ENCODE measurements at regions not wholly inside any gene's neighbourhood (a gene's known extent, or its start where the extent isn't known, plus 50 kb on each side); places are given as distances from the start of the nearest gene placed in this dataset.
"Not testable (repeated sequence)": the region's sequence is repeated elsewhere in the genome, so short reads cannot be mapped to it uniquely, and the experiment has no call there.

DNA sequence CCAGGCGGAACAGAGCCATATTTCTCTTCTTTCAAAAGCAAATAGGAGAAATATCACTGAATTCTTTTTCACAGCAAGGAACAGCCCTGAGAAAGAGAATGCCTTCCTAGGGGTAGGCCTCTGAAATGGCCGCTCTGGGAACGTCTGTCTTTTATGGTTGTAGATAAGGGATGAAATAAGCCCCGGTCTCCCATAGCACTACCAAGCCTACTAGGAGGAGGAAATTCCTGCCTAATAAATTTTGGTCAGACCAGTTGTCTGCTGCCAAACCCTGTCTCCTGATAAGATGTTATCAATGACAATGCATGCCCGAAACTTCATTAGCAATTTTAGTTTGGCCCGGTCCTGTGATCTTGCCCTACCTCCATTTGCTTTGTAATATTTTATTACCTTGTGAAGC lies 448.9 kb downstream of the ARL4A start:
- not testable (repeated sequence) for H3K36me3 ChIP-seq (ENCODE audit: control insufficient read depth, insufficient read depth, low read length); H3K4ac ChIP-seq (ENCODE audit: low read depth, low read length); H3K4me2 ChIP-seq (ENCODE audit: low read length); H3K23ac ChIP-seq (ENCODE audit: low read length); H2BK15ac ChIP-seq (replicated peaks; ENCODE audit: low read depth); H3K56ac ChIP-seq (ENCODE audit: low read length); H3K9ac ChIP-seq (ENCODE audit: low read length); H4K5ac ChIP-seq (ENCODE audit: low read length); H3K79me1 ChIP-seq (ENCODE audit: low read length); H3K4me3 ChIP-seq (ENCODE audit: low read length); DNase-seq; H2BK120ac ChIP-seq (ENCODE audit: low read depth, low read length); H3K79me2 ChIP-seq (ENCODE audit: control insufficient read depth, insufficient read depth, low read length); H2BK5ac ChIP-seq (ENCODE audit: low read length); H3K4me1 ChIP-seq (ENCODE audit: control insufficient read depth, low read depth, low read length); H4K8ac ChIP-seq (ENCODE audit: low read depth, low read length); H3K27ac ChIP-seq (ENCODE audit: low read depth, low read length); H3K18ac ChIP-seq (ENCODE audit: low read length); H3K27me3 ChIP-seq (ENCODE audit: insufficient read depth, low read length, poor library complexity); H2AK5ac ChIP-seq (ENCODE audit: low read length)
- no CpG with 5 or more reads among the region's 6 CpGs for WGBS (ENCODE audit: extremely low coverage, insufficient coverage, low lambda C conversion rate)

DNA sequence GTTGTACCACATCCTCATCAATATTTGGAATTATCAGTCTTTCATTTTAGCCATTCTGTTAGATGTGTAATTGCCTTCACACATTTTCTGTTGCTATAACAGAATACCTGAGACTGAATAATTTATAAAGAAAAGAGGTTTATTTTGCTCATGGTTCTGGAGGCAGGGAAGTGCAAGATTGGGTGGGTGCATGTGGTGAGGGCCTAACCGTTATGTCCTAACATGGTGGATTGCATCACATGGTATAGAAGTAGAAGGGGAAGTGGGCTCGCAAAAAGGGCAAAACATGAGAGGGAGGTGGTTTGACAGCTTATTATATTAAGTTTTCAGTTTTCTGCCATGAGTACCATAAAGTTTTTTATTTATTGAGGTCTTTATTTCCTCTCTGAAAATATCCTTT lies 452.0 kb downstream of the ARL4A start:
- Histone ChIP-seq H3K27me3 (ENCODE audit: insufficient read depth, low read length, poor library complexity) (no peaks in the 10 kb centered on the region), H3K4me1 (ENCODE audit: control insufficient read depth, low read depth, low read length) (no peaks in the 10 kb centered on the region), H3K56ac (ENCODE audit: low read length) (no peak overlapping the region), H3K27ac (ENCODE audit: low read depth, low read length) (no peak overlapping the region), H2BK15ac (replicated peaks; ENCODE audit: low read depth) (no peak overlapping the region), H2BK5ac (ENCODE audit: low read length) (no peak overlapping the region), H3K4me2 (ENCODE audit: low read length) (no peak overlapping the region), H3K9ac (ENCODE audit: low read length) (no peak overlapping the region), H2BK120ac (ENCODE audit: low read depth, low read length) (no peak overlapping the region), H4K5ac (ENCODE audit: low read length) (no peak overlapping the region), H3K36me3 (ENCODE audit: control insufficient read depth, insufficient read depth, low read length) (no peaks in the 10 kb centered on the region), H2AK5ac (ENCODE audit: low read length) (no peak overlapping the region), H3K4ac (ENCODE audit: low read depth, low read length) (no peak overlapping the region), H3K4me3 (ENCODE audit: low read length) (no peak overlapping the region), H4K8ac (ENCODE audit: low read depth, low read length) (no peak overlapping the region), H3K18ac (ENCODE audit: low read length) (no peak overlapping the region), H3K23ac (ENCODE audit: low read length) (no peak overlapping the region), H3K79me1 (ENCODE audit: low read length) (no peaks in the 10 kb centered on the region), H3K79me2 (ENCODE audit: control insufficient read depth, insufficient read depth, low read length) (no peaks in the 10 kb centered on the region)
- DNase-seq, result no peak
- WGBS (ENCODE audit: extremely low coverage, insufficient coverage, low lambda C conversion rate), result no CpG with 5 or more reads among the region's 2 CpGs

- no CpG with 5 or more reads among the region's 4 CpGs for whole genome bisulfite sequencing (ENCODE audit: extremely low coverage, insufficient coverage, low lambda C conversion rate)
- no peak for DNase-seq
- Histone ChIP-seq H2BK120ac (ENCODE audit: low read depth, low read length) (no peak overlapping the region), H2AK5ac (ENCODE audit: low read length) (no peak overlapping the region), H3K18ac (ENCODE audit: low read length) (no peak overlapping the region), H3K4me2 (ENCODE audit: low read length) (no peak overlapping the region), H3K56ac (ENCODE audit: low read length) (no peak overlapping the region), H3K4ac (ENCODE audit: low read depth, low read length) (no peak overlapping the region), H3K4me1 (ENCODE audit: control insufficient read depth, low read depth, low read length) (no peaks in the 10 kb centered on the region), H3K79me2 (ENCODE audit: control insufficient read depth, insufficient read depth, low read length) (no peaks in the 10 kb centered on the region), H2BK5ac (ENCODE audit: low read length) (no peak overlapping the region), H3K4me3 (ENCODE audit: low read length) (no peak overlapping the region), H4K8ac (ENCODE audit: low read depth, low read length) (no peak overlapping the region), H4K5ac (ENCODE audit: low read length) (no peak overlapping the region), H2BK15ac (replicated peaks; ENCODE audit: low read depth) (no peak overlapping the region), H3K23ac (ENCODE audit: low read length) (no peak overlapping the region), H3K27me3 (ENCODE audit: insufficient read depth, low read length, poor library complexity) (no peaks in the 10 kb centered on the region), H3K36me3 (ENCODE audit: control insufficient read depth, insufficient read depth, low read length) (no peaks in the 10 kb centered on the region), H3K79me1 (ENCODE audit: low read length) (no peaks in the 10 kb centered on the region), H3K9ac (ENCODE audit: low read length) (no peak overlapping the region), H3K27ac (ENCODE audit: low read depth, low read length) (no peak overlapping the region)
Observed at GRCh38 chr7:13144673-13145072, 457.2 kb downstream of the ARL4A start.

DNA sequence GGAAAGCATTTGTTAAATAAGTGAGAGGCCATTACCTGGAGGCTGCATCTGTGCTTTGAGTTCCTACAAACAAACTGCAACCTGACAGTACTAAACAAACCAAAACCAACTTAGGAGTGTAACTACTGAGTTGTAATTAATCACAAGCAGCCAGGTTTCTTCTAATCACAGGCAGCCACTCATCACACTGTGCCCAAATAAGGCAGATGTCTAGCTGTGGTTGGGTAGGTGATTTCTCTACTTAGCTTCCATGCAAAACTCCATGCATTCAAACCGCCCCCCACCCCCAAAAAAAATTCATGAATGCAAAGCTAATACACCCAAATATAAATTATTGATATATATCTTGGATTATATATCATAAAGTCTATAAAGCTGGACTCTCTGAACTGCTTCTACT lies 461.1 kb downstream of the ARL4A start:
- H3K4ac ChIP-seq (ENCODE audit: low read depth, low read length), result no peak overlapping the region
- WGBS (ENCODE audit: extremely low coverage, insufficient coverage, low lambda C conversion rate), result no CpG with 5 or more reads among the region's 1 CpG
- no peak overlapping the region for H2AK5ac ChIP-seq (ENCODE audit: low read length)
- H3K4me1 ChIP-seq (ENCODE audit: control insufficient read depth, low read depth, low read length), result no peaks in the 10 kb centered on the region
- no peaks in the 10 kb centered on the region for H3K27me3 ChIP-seq (ENCODE audit: insufficient read depth, low read length, poor library complexity)
- H3K27ac ChIP-seq (ENCODE audit: low read depth, low read length), result no peak overlapping the region
- H3K36me3 ChIP-seq (ENCODE audit: control insufficient read depth, insufficient read depth, low read length), result no peaks in the 10 kb centered on the region
- H3K4me3 ChIP-seq (ENCODE audit: low read length), result no peak overlapping the region
- no peak overlapping the region for H4K5ac ChIP-seq (ENCODE audit: low read length)
- H2BK15ac ChIP-seq (replicated peaks; ENCODE audit: low read depth), result no peak overlapping the region
- no peak overlapping the region for H3K4me2 ChIP-seq (ENCODE audit: low read length)
- no peak overlapping the region for H3K23ac ChIP-seq (ENCODE audit: low read length)
- no peak overlapping the region for H3K18ac ChIP-seq (ENCODE audit: low read length)
- H3K56ac ChIP-seq (ENCODE audit: low read length), result no peak overlapping the region
- no peaks in the 10 kb centered on the region for H3K79me2 ChIP-seq (ENCODE audit: control insufficient read depth, insufficient read depth, low read length)
- no peak overlapping the region for H2BK120ac ChIP-seq (ENCODE audit: low read depth, low read length)
- H2BK5ac ChIP-seq (ENCODE audit: low read length), result no peak overlapping the region
- no peak for DNase-seq
- no peak overlapping the region for H3K9ac ChIP-seq (ENCODE audit: low read length)
- no peaks in the 10 kb centered on the region for H3K79me1 ChIP-seq (ENCODE audit: low read length)
- H4K8ac ChIP-seq (ENCODE audit: low read depth, low read length), result no peak overlapping the region

DNA sequence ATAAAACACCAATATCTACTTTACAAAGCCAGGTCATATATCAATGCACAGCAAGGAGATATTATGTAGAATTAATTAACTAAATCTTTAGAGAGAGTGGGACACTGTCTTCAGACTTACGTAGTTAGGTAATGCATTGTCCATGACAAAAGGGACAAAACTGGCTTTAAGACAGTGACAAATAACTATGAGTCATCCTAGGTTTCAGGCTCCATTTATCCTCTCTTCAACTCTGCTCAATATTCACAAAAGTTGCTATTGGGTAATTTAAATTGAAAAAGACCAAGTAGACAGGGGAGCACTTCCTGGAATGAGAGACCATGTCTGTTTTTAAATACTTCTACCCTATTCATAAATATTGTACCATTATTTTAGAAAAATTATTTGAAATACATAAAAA lies 464.5 kb downstream of the ARL4A start:
- Histone ChIP-seq H3K27me3 (ENCODE audit: insufficient read depth, low read length, poor library complexity) (no peaks in the 10 kb centered on the region), H3K4me1 (ENCODE audit: control insufficient read depth, low read depth, low read length) (no peaks in the 10 kb centered on the region), H3K56ac (ENCODE audit: low read length) (no peak overlapping the region), H3K27ac (ENCODE audit: low read depth, low read length) (no peak overlapping the region), H2BK120ac (ENCODE audit: low read depth, low read length) (no peak overlapping the region), H3K36me3 (ENCODE audit: control insufficient read depth, insufficient read depth, low read length) (no peaks in the 10 kb centered on the region), H3K18ac (ENCODE audit: low read length) (no peak overlapping the region), H3K9ac (ENCODE audit: low read length) (no peak overlapping the region), H3K79me1 (ENCODE audit: low read length) (no peaks in the 10 kb centered on the region), H4K5ac (ENCODE audit: low read length) (no peak overlapping the region), H3K4me2 (ENCODE audit: low read length) (no peak overlapping the region), H3K23ac (ENCODE audit: low read length) (no peak overlapping the region), H3K4ac (ENCODE audit: low read depth, low read length) (no peak overlapping the region), H4K8ac (ENCODE audit: low read depth, low read length) (no peak overlapping the region), H2AK5ac (ENCODE audit: low read length) (no peak overlapping the region), H3K4me3 (ENCODE audit: low read length) (no peak overlapping the region), H2BK5ac (ENCODE audit: low read length) (no peak overlapping the region), H2BK15ac (replicated peaks; ENCODE audit: low read depth) (no peak overlapping the region), H3K79me2 (ENCODE audit: control insufficient read depth, insufficient read depth, low read length) (no peaks in the 10 kb centered on the region)
- no peak for DNase-seq
- no CpG with 5 or more reads among the region's 1 CpG for WGBS (ENCODE audit: extremely low coverage, insufficient coverage, low lambda C conversion rate)

- H3K23ac ChIP-seq (ENCODE audit: low read length), result no peak overlapping the region
- no peak for DNase-seq
- no peak overlapping the region for H3K4me3 ChIP-seq (ENCODE audit: low read length)
- no peak overlapping the region for H3K4me2 ChIP-seq (ENCODE audit: low read length)
- H3K56ac ChIP-seq (ENCODE audit: low read length), result no peak overlapping the region
- no peak overlapping the region for H3K9ac ChIP-seq (ENCODE audit: low read length)
- no peak overlapping the region for H2BK120ac ChIP-seq (ENCODE audit: low read depth, low read length)
- no peak overlapping the region for H3K4ac ChIP-seq (ENCODE audit: low read depth, low read length)
- no peak overlapping the region for H3K18ac ChIP-seq (ENCODE audit: low read length)
- H3K79me2 ChIP-seq (ENCODE audit: control insufficient read depth, insufficient read depth, low read length), result no peaks in the 10 kb centered on the region
- H4K8ac ChIP-seq (ENCODE audit: low read depth, low read length), result no peak overlapping the region
- H3K79me1 ChIP-seq (ENCODE audit: low read length), result no peaks in the 10 kb centered on the region
- no peak overlapping the region for H2BK15ac ChIP-seq (replicated peaks; ENCODE audit: low read depth)
- H3K4me1 ChIP-seq (ENCODE audit: control insufficient read depth, low read depth, low read length), result no peaks in the 10 kb centered on the region
- H2BK5ac ChIP-seq (ENCODE audit: low read length), result no peak overlapping the region
- no peaks in the 10 kb centered on the region for H3K27me3 ChIP-seq (ENCODE audit: insufficient read depth, low read length, poor library complexity)
- H2AK5ac ChIP-seq (ENCODE audit: low read length), result no peak overlapping the region
- no peak overlapping the region for H4K5ac ChIP-seq (ENCODE audit: low read length)
- no peak overlapping the region for H3K27ac ChIP-seq (ENCODE audit: low read depth, low read length)
- H3K36me3 ChIP-seq (ENCODE audit: control insufficient read depth, insufficient read depth, low read length), result no peaks in the 10 kb centered on the region
Observed at GRCh38 chr7:13152755-13153154, 465.3 kb downstream of the ARL4A start.

All from mesendoderm (in vitro differentiated cells).